ENCODE measurements at regions not wholly inside any gene's neighbourhood (a gene's known extent, or its start where the extent isn't known, plus 50 kb on each side); places are given as distances from the start of the nearest gene placed in this dataset.

- TF ChIP-seq CTCF (conservative IDR thresholded peaks at IDR 0.05 in 1 of 2, IDR thresholded peaks at IDR 0.05 in 1 of 2; ENCODE audit: low read depth in 1 of 2, low read length in 2 of 2) (no peak), EZH2 (IDR thresholded peaks at IDR 0.05; ENCODE audit: low read length, missing control alignments) (no peak)
These were observed 209.8 kb upstream of the HDAC4 start for GRCh38 chr2:239610457-239611221.
